ENCODE measurements at regions not wholly inside any gene's neighbourhood (a gene's known extent, or its start where the extent isn't known, plus 50 kb on each side); places are given as distances from the start of the nearest gene placed in this dataset.
"Not testable (repeated sequence)": the region's sequence is repeated elsewhere in the genome, so short reads cannot be mapped to it uniquely, and the experiment has no call there.

DNA sequence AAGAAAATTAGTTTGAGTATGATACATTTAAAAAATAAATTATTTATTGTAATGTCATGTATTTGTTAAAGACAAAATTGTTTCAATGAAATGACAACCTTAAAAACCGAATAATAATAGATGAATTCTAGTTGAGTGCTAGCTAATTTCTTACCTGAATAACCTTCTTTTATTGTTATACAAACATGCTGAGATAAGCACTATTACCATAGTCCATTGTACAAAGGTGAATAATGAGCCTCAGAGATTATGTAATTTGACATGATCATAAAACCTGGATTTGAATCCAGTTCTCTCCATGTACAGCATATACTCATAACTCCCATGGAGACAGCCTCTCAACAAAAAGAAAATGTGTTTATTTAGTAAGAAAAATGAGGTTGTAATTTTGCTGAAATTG, 1512.9 kb downstream of the PCDH19 start:
- in situ Hi-C loops (cut with MboI; ENCODE audit: low pct_unique_long_range_greater_than_20kb, low sequenced_read_pairs, unreplicated experiment): no loop called here
- DNase-seq (ENCODE audit: low spot score): no peak
- TF ChIP-seq, protein P1, sequence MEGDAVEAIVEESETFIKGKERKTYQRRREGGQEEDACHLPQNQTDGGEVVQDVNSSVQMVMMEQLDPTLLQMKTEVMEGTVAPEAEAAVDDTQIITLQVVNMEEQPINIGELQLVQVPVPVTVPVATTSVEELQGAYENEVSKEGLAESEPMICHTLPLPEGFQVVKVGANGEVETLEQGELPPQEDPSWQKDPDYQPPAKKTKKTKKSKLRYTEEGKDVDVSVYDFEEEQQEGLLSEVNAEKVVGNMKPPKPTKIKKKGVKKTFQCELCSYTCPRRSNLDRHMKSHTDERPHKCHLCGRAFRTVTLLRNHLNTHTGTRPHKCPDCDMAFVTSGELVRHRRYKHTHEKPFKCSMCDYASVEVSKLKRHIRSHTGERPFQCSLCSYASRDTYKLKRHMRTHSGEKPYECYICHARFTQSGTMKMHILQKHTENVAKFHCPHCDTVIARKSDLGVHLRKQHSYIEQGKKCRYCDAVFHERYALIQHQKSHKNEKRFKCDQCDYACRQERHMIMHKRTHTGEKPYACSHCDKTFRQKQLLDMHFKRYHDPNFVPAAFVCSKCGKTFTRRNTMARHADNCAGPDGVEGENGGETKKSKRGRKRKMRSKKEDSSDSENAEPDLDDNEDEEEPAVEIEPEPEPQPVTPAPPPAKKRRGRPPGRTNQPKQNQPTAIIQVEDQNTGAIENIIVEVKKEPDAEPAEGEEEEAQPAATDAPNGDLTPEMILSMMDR (IDR thresholded peaks at IDR 0.05; ENCODE audit: extremely low read depth, insufficient read depth, missing control alignments): no peak

DNA sequence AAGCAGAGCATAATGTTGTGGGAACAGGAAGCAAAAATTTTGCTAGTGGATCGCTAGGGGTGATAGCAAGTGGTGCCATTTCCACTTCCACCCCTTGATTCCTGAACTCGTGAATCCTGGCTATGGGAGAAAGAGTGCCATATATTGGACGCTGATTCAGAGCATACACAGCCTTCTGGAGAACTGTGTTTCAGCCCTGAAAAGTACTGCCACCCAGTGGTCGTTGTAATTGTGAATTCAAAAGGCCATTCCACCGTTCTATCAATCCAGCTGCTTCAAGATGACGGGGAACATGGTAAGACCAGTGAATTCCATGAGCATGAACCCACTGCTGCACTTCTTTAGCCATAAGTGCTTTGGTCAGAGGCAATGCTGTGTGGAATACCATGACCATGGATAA, 1559.4 kb downstream of the PCDH19 start:
- TF ChIP-seq, protein P1 (IDR thresholded peaks at IDR 0.05; ENCODE audit: extremely low read depth, insufficient read depth, missing control alignments): peak; percentile 30
- in situ Hi-C loops (cut with MboI; ENCODE audit: low pct_unique_long_range_greater_than_20kb, low sequenced_read_pairs, unreplicated experiment); DNase-seq (ENCODE audit: low spot score): not testable (repeated sequence)

Measured in GM13977 (cell line).